Right atrium auricular region (tissue), 2 donors: ENCODE measurements at regions not wholly inside any gene's neighbourhood (a gene's known extent, or its start where the extent isn't known, plus 50 kb on each side); places are given as distances from the start of the nearest gene placed in this dataset.

ENCODE experiments used
- DNase-seq: peaks from one replicate; pipeline ENCODE4 v3.0.0-alpha.2; 2019; ENCODE audit warnings: low spot score
- H3K27ac ChIP-seq, 2 donors: fragments of 200-600 bp; sonication (generic); 1 replicate in 1 of 2; 2 replicates in 1 of 2; pipeline ENCODE4 v1.5.1; 2016 to 2019
- H3K27me3 ChIP-seq, 2 donors: fragments of 200-600 bp; sonication (generic); one replicate each; pipeline versions ENCODE4 v1.5.1 to v1.6.0; 2017 to 2019
- H3K36me3 ChIP-seq: fragments of 200-600 bp; sonication (generic); one replicate; pipeline ENCODE4 v1.5.1; 2016
- H3K4me1 ChIP-seq, 2 donors: fragments of 200-600 bp; sonication (generic); one replicate each; pipeline versions ENCODE4 v1.5.1 to v1.6.0; 2017 to 2019
- H3K4me3 ChIP-seq, 2 donors: fragments of 200-600 bp; sonication (generic); 1 replicate in 1 of 2; 2 replicates in 1 of 2; pipeline ENCODE4 v1.5.1; 2017 to 2019; ENCODE audit warnings: mild to moderate bottlenecking in 1 of 2, moderate library complexity in 1 of 2
- H3K9me3 ChIP-seq, 2 donors: fragments of 200-600 bp; sonication (generic); one replicate each; pipeline ENCODE4 v1.5.1; 2019
- TF ChIP-seq, protein P1 (sequence below), 2 donors: fragments of 200-600 bp; sonication (generic); IDR thresholded peaks; one replicate each; pipeline ENCODE4 v1.5.1; 2019; ENCODE audit warnings: antibody characterized with exemption in 2 of 2

DNA sequence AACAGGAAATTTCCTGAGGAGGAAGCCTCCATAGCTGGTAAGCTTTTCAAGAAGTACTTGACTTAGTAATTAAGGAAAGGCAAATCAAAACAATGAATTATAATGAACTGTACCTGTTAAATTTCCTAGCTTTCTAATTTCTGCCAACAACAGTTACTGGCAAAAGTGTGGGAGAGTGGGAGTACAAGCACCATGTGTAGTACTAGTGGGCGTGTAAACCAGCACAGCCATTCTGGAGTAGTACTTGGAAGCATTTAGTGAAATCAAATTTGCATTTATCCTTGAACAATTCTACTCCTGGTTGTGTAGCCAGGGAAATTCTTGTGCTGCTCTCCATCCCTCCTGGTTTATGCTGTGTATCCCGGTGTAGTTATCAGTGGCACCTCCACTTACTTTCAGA is 190.8 kb downstream of the PRDM2 start:
- H3K27me3 ChIP-seq, result no peaks in the 10 kb centered on the region
- peaks cover 0 to 11% of the 10 kb centered on the region in 2 donors for H3K4me1 ChIP-seq
- peaks cover 0 to 8% of the 10 kb centered on the region in 2 donors for H3K9me3 ChIP-seq
- DNase-seq, result no peak
- TF ChIP-seq, protein P1, sequence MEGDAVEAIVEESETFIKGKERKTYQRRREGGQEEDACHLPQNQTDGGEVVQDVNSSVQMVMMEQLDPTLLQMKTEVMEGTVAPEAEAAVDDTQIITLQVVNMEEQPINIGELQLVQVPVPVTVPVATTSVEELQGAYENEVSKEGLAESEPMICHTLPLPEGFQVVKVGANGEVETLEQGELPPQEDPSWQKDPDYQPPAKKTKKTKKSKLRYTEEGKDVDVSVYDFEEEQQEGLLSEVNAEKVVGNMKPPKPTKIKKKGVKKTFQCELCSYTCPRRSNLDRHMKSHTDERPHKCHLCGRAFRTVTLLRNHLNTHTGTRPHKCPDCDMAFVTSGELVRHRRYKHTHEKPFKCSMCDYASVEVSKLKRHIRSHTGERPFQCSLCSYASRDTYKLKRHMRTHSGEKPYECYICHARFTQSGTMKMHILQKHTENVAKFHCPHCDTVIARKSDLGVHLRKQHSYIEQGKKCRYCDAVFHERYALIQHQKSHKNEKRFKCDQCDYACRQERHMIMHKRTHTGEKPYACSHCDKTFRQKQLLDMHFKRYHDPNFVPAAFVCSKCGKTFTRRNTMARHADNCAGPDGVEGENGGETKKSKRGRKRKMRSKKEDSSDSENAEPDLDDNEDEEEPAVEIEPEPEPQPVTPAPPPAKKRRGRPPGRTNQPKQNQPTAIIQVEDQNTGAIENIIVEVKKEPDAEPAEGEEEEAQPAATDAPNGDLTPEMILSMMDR (IDR thresholded peaks at IDR 0.05), result no peak
- no peak overlapping the region for H3K27ac ChIP-seq
- no peak overlapping the region for H3K4me3 ChIP-seq
- H3K36me3 ChIP-seq, result no peaks in the 10 kb centered on the region

DNA sequence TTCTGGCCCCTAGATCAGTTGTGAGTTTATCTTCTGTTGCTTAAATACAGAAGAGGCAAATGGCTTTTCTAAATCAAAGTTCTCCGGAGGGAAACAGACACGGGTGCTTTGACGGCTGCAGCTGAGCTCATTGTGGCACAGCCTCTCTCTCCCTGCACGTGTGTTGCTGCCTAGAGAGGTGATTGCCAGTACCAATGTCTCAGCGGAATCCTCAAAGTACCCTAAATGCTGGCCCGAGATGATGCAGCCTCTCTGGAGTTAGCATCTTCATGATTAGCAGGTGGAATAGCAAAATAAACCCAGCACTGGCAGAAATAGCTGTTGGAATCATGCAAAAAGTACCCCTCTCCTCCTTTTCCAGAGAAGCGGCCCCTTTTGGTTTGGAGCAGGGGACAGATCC is 192.2 kb downstream of the PRDM2 start:
- no peaks in the 10 kb centered on the region for H3K27me3 ChIP-seq
- DNase-seq, result no peak
- H3K27ac ChIP-seq, result no peak overlapping the region
- peaks cover 0 to 11% of the 10 kb centered on the region in 2 donors for H3K4me1 ChIP-seq
- TF ChIP-seq, protein P1 (IDR thresholded peaks at IDR 0.05), result no peak
- H3K36me3 ChIP-seq, result no peaks in the 10 kb centered on the region
- H3K9me3 ChIP-seq, result peaks cover 0 to 8% of the 10 kb centered on the region in 2 donors
- H3K4me3 ChIP-seq, result peak overlapping the region in 1 of 2 donors; percentile 48

DNA sequence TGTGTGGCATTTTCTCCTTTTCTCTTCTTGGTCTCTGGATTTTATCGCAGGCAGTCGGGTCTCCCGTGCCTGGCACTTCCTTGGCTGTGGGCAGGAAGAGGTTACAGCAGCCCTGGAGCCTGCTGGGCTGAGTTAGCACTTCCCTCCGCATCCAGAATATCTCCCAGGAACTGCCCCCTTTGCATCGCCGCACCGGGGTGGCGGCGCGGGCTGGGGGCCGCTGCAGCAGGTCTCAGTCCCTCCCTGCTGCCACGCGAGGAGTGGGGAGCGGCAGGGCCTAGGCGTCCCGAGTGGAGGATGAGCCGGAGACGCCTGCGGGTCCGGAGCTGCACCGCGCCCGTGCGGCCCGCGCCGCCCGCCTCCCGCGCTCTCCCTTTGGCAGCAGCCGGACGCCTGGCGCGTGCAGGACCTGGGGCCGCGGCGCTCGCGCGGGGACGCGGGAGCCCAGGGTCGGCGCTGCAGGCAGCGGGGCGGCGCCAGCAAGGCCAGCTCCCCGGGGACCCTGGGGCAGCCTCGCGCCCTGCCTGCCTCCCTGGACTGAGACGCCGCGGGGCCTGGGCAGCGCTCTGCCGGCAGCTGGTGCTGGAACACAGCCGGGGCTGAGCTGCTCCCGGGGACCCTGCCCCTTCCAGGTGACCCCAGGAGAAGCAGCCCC is 192.8 kb downstream of the PRDM2 start:
- no peaks in the 10 kb centered on the region for H3K36me3 ChIP-seq
- no peak for DNase-seq
- H3K27me3 ChIP-seq, result no peaks in the 10 kb centered on the region
- peaks cover 0 to 11% of the 10 kb centered on the region in 2 donors for H3K4me1 ChIP-seq
- no peak overlapping the region for H3K27ac ChIP-seq
- TF ChIP-seq, protein P1 (IDR thresholded peaks at IDR 0.05), result no peak
- H3K9me3 ChIP-seq, result peaks cover 0 to 8% of the 10 kb centered on the region in 2 donors
- H3K4me3 ChIP-seq, result peak overlapping the region; percentile 29 to 48

DNA sequence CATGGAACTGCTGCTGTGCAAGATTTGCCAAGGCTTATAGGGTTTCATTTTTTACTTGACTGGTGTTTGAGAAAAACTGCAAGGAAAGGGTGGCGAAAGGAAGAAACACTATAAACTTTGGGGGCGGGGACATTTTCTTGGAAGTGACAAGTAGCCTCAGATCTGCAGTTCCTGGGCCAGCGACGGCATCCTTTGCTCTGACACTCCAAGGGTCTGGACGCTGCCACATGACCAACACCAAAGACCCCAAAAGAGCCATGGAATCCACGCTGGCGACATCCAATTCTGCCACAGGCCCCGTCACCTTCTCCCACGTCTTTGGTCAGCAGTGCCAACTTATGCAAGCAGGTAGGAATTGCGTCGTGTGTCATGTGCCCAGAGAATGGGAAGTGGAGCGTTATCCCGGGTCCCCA is 193.4 kb downstream of the PRDM2 start:
- TF ChIP-seq, protein P1 (IDR thresholded peaks at IDR 0.05), result no peak
- Histone ChIP-seq H3K36me3 (no peaks in the 10 kb centered on the region), H3K27ac (no peak overlapping the region), H3K4me3 (peak overlapping the region; percentile 29 to 48), H3K9me3 (peaks cover 0 to 8% of the 10 kb centered on the region in 2 donors), H3K4me1 (peaks cover 0 to 11% of the 10 kb centered on the region in 2 donors), H3K27me3 (no peaks in the 10 kb centered on the region)
- DNase-seq, result no peak

DNA sequence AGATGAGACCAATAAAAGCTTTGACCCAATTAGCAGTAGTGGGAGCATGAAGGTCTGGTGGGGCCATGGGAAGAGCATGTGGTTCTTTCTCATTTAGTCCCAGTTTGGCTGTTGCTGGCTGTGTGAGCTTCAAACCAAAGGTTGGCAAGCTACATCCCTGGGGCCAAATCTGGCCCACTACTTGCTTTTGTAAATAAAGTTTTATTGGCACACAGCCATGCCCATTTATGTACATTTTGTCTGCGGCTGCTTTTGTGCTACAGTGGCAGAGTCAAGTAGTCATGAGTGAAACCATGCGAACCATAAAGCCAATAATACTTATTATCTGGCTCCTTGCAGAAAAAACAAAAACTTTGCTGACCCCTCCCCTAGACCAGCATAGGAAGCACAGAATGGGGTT is 196.9 kb downstream of the PRDM2 start:
- Histone ChIP-seq H3K9me3 (no peaks in the 10 kb centered on the region), H3K27ac (no peak overlapping the region), H3K4me1 (peaks cover 0 to 11% of the 10 kb centered on the region in 2 donors), H3K36me3 (no peaks in the 10 kb centered on the region), H3K4me3 (no peak overlapping the region), H3K27me3 (no peaks in the 10 kb centered on the region)
- DNase-seq, result no peak
- TF ChIP-seq, protein P1 (IDR thresholded peaks at IDR 0.05), result no peak

DNA sequence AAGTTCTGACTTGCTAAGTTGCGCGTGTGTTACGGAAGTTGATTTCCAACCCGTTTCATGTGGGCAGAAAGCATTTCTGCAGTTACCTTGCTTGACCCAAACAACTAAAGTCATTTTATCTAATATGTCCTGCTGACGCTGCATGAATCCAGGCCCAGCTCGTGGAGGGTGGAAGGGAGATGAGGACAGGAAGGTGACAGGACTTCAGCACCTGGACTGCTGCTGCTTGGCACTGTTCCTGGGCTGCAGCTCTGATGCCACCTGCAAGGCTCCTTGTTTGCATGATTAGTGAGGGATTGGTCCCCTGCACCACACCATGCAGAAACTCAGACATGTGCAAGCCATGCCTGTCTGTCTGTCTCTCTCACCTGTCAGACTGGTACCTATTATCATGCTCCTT is 198.4 kb downstream of the PRDM2 start:
- H3K27me3 ChIP-seq, result no peaks in the 10 kb centered on the region
- H3K27ac ChIP-seq, result no peak overlapping the region
- no peak for DNase-seq
- no peak overlapping the region for H3K4me3 ChIP-seq
- H3K9me3 ChIP-seq, result no peaks in the 10 kb centered on the region
- no peaks in the 10 kb centered on the region for H3K36me3 ChIP-seq
- TF ChIP-seq, protein P1 (IDR thresholded peaks at IDR 0.05), result no peak
- H3K4me1 ChIP-seq, result peaks cover 0 to 3% of the 10 kb centered on the region in 2 donors
